B cell (primary cell): ENCODE measurements at regions not wholly inside any gene's neighbourhood (a gene's known extent, or its start where the extent isn't known, plus 50 kb on each side); places are given as distances from the start of the nearest gene placed in this dataset.

ENCODE experiments used
- EZH2 ChIP-seq: IDR thresholded peaks from 2 replicates; pipeline ENCODE4 v1.6.1; 2012; ENCODE audit warnings: borderline replicate concordance, low read depth, mild to moderate bottlenecking, moderate library complexity, low read length; ENCODE audit not compliant: insufficient read depth, poor library complexity, severe bottlenecking
- TF ChIP-seq, protein P1 (sequence below): fragments of 200-600 bp; IDR thresholded peaks from one replicate; pipeline ENCODE4 v1.8.0; 2022; ENCODE audit warnings: antibody characterized with exemption, mild to moderate bottlenecking

DNA sequence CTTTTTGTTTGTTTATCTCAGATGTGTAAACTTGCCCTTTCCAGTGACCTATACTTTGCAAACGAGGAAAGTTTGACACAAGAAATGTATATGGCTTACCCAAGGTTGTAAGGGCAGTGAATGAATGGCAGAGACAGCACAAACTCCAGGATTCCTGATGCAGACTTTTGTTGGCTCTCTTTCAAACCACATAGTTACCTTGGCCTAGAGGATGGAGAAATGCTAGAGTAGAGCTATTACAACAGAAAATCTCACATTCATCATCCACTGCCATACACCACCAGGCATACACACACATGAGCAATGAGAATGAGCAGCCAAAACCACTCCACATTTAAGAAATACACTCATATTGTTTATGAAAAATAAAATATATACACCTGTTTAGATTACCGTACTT is 387.0 kb downstream of the TLR4 start:
- TF ChIP-seq EZH2, result no peak
- TF ChIP-seq, protein P1, sequence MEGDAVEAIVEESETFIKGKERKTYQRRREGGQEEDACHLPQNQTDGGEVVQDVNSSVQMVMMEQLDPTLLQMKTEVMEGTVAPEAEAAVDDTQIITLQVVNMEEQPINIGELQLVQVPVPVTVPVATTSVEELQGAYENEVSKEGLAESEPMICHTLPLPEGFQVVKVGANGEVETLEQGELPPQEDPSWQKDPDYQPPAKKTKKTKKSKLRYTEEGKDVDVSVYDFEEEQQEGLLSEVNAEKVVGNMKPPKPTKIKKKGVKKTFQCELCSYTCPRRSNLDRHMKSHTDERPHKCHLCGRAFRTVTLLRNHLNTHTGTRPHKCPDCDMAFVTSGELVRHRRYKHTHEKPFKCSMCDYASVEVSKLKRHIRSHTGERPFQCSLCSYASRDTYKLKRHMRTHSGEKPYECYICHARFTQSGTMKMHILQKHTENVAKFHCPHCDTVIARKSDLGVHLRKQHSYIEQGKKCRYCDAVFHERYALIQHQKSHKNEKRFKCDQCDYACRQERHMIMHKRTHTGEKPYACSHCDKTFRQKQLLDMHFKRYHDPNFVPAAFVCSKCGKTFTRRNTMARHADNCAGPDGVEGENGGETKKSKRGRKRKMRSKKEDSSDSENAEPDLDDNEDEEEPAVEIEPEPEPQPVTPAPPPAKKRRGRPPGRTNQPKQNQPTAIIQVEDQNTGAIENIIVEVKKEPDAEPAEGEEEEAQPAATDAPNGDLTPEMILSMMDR, result no peak
